Sigmoid colon (tissue), 6 donors: ENCODE measurements at regions not wholly inside any gene's neighbourhood (a gene's known extent, or its start where the extent isn't known, plus 50 kb on each side); places are given as distances from the start of the nearest gene placed in this dataset.

Source experiments
- DNase-seq: peaks from one replicate; pipeline ENCODE4 v3.0.0-alpha.2; 2019
- H3K27ac ChIP-seq, 4 donors: fragments of 200-600 bp; sonication (generic); one replicate each; pipeline ENCODE4 v1.5.1; 2016 to 2019; ENCODE audit warnings: mild to moderate bottlenecking in 1 of 4
- H3K27me3 ChIP-seq, 3 donors: fragments of 200-600 bp; sonication (generic); one replicate each; pipeline ENCODE4 v1.5.1; 2019; ENCODE audit warnings: mild to moderate bottlenecking in 1 of 3
- H3K36me3 ChIP-seq, 4 donors: fragments of 200-600 bp; sonication (generic); one replicate each; pipeline ENCODE4 v1.5.1; 2016 to 2019
- H3K4me1 ChIP-seq, 4 donors: fragments of 200-600 bp; sonication (generic); one replicate each; pipeline ENCODE4 v1.5.1; 2017 to 2019
- H3K4me3 ChIP-seq, 4 donors: fragments of 200-600 bp; sonication (generic); one replicate each; pipeline ENCODE4 v1.5.1; 2017 to 2019; ENCODE audit warnings: mild to moderate bottlenecking in 2 of 4, moderate library complexity in 1 of 4
- H3K9me3 ChIP-seq, 4 donors: fragments of 200-600 bp in 3 of 4; sonication (generic) in 3 of 4; one replicate each; pipeline versions ENCODE4 v1.5.1 to v1.6.1; 2013 to 2019
- EP300 ChIP-seq, 4 donors: sonication (generic); formaldehyde crosslinking; IDR thresholded peaks; one replicate each; pipeline ENCODE4 v1.6.1; 2017; ENCODE audit warnings: antibody characterized with exemption in 4 of 4
- POLR2A ChIP-seq, 2 donors: fragments of 450-650 bp; IDR thresholded peaks; one replicate each; pipeline ENCODE4 v1.6.1; 2016; ENCODE audit warnings: antibody characterized with exemption in 2 of 2, mild to moderate bottlenecking in 2 of 2, moderate library complexity in 2 of 2
- POLR2AphosphoS5 ChIP-seq, 4 donors: sonication (generic); formaldehyde crosslinking; IDR thresholded peaks; one replicate each; pipeline ENCODE4 v1.6.1; 2017; ENCODE audit warnings: antibody characterized with exemption in 4 of 4
- WGBS, 2 donors: extraction: QIAGEN DNeasy Blood & Tissue Kit; methylation state at CpG; one replicate each; pipeline ENCODE4 v1.1.7; 2013; 5-methylcytosine and 5-hydroxymethylcytosine counted together
- intact Hi-C: fragments of 100-400 bp; cut with DNase I; formaldehyde crosslinking; loops from one replicate; pipeline ENCODE4 v1.15.1; 2023
- TF ChIP-seq, protein P1 (sequence below), 4 experiments: fragments of 450-650 bp in 3 of 4; fragments of 200-600 bp in 1 of 4; IDR thresholded peaks; one replicate each; pipeline ENCODE4 v1.5.1; 2016 to 2019; ENCODE audit warnings: antibody characterized with exemption in 4 of 4, mild to moderate bottlenecking in 3 of 4, moderate library complexity in 2 of 4
- donor health status: healthy with polysubstance abuse.
- donor health status: healthy.

DNA sequence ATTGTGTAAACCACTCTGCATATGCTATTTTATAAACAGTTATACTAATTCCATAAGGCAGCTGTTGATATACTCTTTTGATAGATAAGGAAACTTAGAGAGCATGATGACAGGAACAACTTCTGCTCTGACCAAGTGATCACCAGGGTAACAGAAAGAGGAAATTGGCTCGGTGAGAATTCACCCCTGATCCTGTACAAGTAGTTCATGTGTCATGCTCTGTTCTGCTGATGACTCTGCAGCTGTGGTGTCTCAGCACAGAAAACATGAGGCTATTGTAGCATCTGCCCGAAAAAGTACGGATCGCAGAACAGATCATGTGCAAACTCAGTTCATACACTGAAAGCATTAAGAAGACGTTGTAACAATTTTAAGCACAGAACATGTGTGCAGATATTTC lies 345.0 kb downstream of the LRIG3 start:
- WGBS, 2 donors: 62 to 72% methylated on average over 5 of the region's 5 CpGs
- intact Hi-C loops: no loop called here
- H3K4me3 ChIP-seq: no peak overlapping the region
- H3K36me3 ChIP-seq: no peaks in the 10 kb centered on the region
- no peaks in the 10 kb centered on the region for H3K27me3 ChIP-seq
- peak overlapping the region in 2 of 4 donors; percentile 49 to 56 for H3K27ac ChIP-seq
- TF ChIP-seq, protein P1, sequence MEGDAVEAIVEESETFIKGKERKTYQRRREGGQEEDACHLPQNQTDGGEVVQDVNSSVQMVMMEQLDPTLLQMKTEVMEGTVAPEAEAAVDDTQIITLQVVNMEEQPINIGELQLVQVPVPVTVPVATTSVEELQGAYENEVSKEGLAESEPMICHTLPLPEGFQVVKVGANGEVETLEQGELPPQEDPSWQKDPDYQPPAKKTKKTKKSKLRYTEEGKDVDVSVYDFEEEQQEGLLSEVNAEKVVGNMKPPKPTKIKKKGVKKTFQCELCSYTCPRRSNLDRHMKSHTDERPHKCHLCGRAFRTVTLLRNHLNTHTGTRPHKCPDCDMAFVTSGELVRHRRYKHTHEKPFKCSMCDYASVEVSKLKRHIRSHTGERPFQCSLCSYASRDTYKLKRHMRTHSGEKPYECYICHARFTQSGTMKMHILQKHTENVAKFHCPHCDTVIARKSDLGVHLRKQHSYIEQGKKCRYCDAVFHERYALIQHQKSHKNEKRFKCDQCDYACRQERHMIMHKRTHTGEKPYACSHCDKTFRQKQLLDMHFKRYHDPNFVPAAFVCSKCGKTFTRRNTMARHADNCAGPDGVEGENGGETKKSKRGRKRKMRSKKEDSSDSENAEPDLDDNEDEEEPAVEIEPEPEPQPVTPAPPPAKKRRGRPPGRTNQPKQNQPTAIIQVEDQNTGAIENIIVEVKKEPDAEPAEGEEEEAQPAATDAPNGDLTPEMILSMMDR (IDR thresholded peaks at IDR 0.05): no peak
- TF ChIP-seq POLR2AphosphoS5 (IDR thresholded peaks at IDR 0.05): peak in 3 of 4 donors; percentile 52 to 67 (median 64)
- DNase-seq: peak; percentile 73
- peaks cover 0 to 13% (median 0%) of the 10 kb centered on the region in 4 donors for H3K4me1 ChIP-seq
- no peaks in the 10 kb centered on the region for H3K9me3 ChIP-seq

DNA sequence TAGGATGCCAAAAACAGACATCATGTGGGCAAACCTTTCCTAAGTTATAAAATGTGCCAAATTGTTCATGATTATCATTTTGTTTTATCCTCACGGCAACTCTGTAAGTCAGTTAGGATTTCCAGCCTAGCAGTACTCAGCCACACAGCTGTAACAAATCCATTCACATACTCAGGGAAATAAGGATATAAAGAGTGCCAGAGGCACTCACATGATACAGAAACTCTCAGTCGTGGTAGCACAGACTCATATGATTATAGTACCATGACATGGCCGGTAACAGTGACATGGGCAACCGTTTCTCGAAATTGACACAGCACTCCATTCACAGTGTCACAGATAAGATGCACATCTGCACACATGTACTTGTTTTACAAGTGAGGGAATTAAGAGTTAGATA lies 344.2 kb downstream of the LRIG3 start:
- Histone ChIP-seq H3K4me3 (no peak overlapping the region), H3K36me3 (no peaks in the 10 kb centered on the region), H3K27ac (peak overlapping the region in 3 of 4 donors; percentile 49 to 56 (median 53)), H3K4me1 (peaks cover 0 to 13% (median 0%) of the 10 kb centered on the region in 4 donors), H3K27me3 (no peaks in the 10 kb centered on the region), H3K9me3 (no peaks in the 10 kb centered on the region)
- DNase-seq: no peak
- intact Hi-C loops: no loop called here
- 80 to 88% methylated on average over 5 of the region's 5 CpGs for WGBS, 2 donors
- no peak for TF ChIP-seq POLR2A (IDR thresholded peaks at IDR 0.05)
- TF ChIP-seq POLR2AphosphoS5 (IDR thresholded peaks at IDR 0.05): peak in 2 of 4 donors; percentile 9 to 14

DNA sequence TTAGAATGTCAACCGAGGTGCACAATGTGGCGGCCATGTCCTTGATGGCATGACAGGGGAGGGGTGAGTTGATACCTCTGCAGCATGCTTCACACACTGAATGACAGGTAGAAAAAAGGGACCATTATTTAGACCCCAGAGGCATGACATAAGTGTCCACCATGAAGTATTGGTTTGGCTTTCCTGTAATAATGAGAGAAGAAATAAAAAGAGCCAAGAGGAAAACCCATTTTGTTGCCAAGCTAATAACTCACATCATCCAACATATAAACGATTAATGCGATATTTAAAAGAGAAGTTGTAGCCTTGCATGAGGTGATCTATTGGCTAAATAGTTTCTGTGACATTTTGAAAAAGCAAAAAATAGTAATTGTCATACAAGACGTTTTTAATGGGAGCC lies 343.4 kb downstream of the LRIG3 start:
- Histone ChIP-seq H3K27me3 (no peaks in the 10 kb centered on the region), H3K27ac (peak overlapping the region; percentile 11 to 56 (median 34)), H3K9me3 (no peaks in the 10 kb centered on the region), H3K4me1 (peaks cover 0 to 13% (median 0%) of the 10 kb centered on the region in 4 donors), H3K36me3 (no peaks in the 10 kb centered on the region), H3K4me3 (no peak overlapping the region)
- DNase-seq: no peak
- TF ChIP-seq POLR2A (IDR thresholded peaks at IDR 0.05) (no peak), POLR2AphosphoS5 (IDR thresholded peaks at IDR 0.05) (peak in 3 of 4 donors; percentile 44 to 75 (median 50)), EP300 (IDR thresholded peaks at IDR 0.05) (no peak)
- intact Hi-C loops: no loop called here
- WGBS, 2 donors: 74 to 77% methylated on average over 5 of the region's 5 CpGs

DNA sequence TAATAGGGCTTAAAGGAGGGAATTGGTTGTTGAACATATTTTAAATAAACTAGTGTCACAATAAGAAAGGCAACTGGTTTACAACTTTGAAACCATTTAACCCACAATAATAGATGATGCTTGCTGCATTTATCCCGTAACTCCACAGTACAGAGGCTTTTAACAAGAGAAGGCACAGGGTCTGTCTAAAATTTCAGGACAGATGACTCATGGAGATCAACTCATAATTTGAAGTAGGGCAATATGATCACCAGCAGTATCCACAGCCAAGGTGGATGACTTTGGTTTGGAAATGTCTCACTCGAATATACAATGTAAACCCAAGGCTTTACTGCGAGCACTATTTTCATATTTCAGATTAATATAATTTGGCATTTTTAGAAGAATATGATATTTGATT lies 340.2 kb downstream of the LRIG3 start:
- Histone ChIP-seq H3K27ac (no peak overlapping the region), H3K27me3 (no peaks in the 10 kb centered on the region), H3K36me3 (no peaks in the 10 kb centered on the region), H3K4me3 (no peak overlapping the region), H3K4me1 (peaks cover 0 to 13% (median 0%) of the 10 kb centered on the region in 4 donors), H3K9me3 (no peaks in the 10 kb centered on the region)
- intact Hi-C loops: no loop called here
- no peak for TF ChIP-seq EP300 (IDR thresholded peaks at IDR 0.05)
- no peak for TF ChIP-seq POLR2AphosphoS5 (IDR thresholded peaks at IDR 0.05)
- TF ChIP-seq, protein P1 (IDR thresholded peaks at IDR 0.05): no peak
- no peak for TF ChIP-seq POLR2A (IDR thresholded peaks at IDR 0.05)
- no peak for DNase-seq
- WGBS, 2 donors: 88 to 91% methylated on average over 3 of the region's 3 CpGs

DNA sequence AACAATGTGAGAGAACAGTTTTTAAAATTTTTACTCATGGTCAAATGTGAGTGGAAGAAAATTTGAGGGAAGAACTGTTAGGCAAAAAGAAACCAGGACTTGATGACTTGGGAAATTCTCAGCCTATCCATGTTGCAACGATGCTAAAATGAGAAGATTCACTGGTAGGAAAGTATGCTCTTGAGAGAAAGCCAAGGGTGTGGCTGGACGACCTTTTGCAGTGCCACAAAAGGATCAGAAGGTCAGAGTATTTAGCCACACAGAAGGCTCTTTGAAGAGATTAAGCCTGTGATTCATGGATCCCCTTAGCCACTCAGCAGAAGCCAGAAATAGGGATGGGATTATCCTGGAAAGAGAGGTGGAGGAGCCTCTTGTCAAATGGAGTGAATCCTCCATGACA lies 336.8 kb downstream of the LRIG3 start:
- TF ChIP-seq POLR2A (IDR thresholded peaks at IDR 0.05) (no peak), POLR2AphosphoS5 (IDR thresholded peaks at IDR 0.05) (no peak), EP300 (IDR thresholded peaks at IDR 0.05) (no peak)
- TF ChIP-seq, protein P1 (IDR thresholded peaks at IDR 0.05): no peak
- peak overlapping the region in 3 of 4 donors; percentile 53 to 59 (median 53) for H3K27ac ChIP-seq
- 22 to 49% methylated on average over 2 of the region's 2 CpGs for WGBS, 2 donors
- H3K36me3 ChIP-seq: no peaks in the 10 kb centered on the region
- H3K4me3 ChIP-seq: no peak overlapping the region
- H3K27me3 ChIP-seq: no peaks in the 10 kb centered on the region
- intact Hi-C loops: no loop called here
- DNase-seq: no peak
- no peaks in the 10 kb centered on the region for H3K9me3 ChIP-seq
- H3K4me1 ChIP-seq: no peaks in the 10 kb centered on the region

DNA sequence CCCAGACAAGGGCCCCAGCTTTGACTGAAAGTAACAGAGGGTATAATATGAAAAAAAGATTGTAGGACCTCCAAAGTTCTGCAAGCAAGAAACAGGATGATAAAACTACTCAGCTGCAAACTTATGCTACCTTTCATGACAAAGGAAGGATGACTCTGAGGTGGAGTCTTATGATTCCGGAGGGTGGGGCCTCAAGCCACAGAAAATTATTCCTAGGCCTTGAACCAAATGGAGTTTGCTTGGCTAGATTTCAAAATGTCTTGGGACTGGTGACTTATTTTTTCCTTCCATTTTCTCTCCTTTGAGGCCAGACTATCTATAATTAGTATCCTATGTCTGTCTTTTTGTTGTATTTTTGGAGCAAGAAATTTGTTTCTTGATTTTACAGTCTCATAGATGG lies 336.4 kb downstream of the LRIG3 start:
- WGBS, 2 donors: 86 to 90% methylated on average over 1 of the region's 1 CpG
- H3K27ac ChIP-seq: peak overlapping the region; percentile 2 to 59 (median 53)
- intact Hi-C loops: no loop called here
- H3K27me3 ChIP-seq: no peaks in the 10 kb centered on the region
- no peaks in the 10 kb centered on the region for H3K4me1 ChIP-seq
- TF ChIP-seq POLR2AphosphoS5 (IDR thresholded peaks at IDR 0.05) (no peak), EP300 (IDR thresholded peaks at IDR 0.05) (no peak)
- H3K4me3 ChIP-seq: no peak overlapping the region
- H3K9me3 ChIP-seq: no peaks in the 10 kb centered on the region
- H3K36me3 ChIP-seq: no peaks in the 10 kb centered on the region
- DNase-seq: no peak
